Right atrium auricular region (tissue), 2 donors: ENCODE measurements at regions not wholly inside any gene's neighbourhood (a gene's known extent, or its start where the extent isn't known, plus 50 kb on each side); places are given as distances from the start of the nearest gene placed in this dataset.

Source experiments
- DNase-seq: peaks from one replicate; pipeline ENCODE4 v3.0.0-alpha.2; 2019; ENCODE audit warnings: low spot score
- H3K27ac ChIP-seq, 2 donors: fragments of 200-600 bp; sonication (generic); 1 replicate in 1 of 2; 2 replicates in 1 of 2; pipeline ENCODE4 v1.5.1; 2016 to 2019
- H3K27me3 ChIP-seq, 2 donors: fragments of 200-600 bp; sonication (generic); one replicate each; pipeline versions ENCODE4 v1.5.1 to v1.6.0; 2017 to 2019
- H3K36me3 ChIP-seq: fragments of 200-600 bp; sonication (generic); one replicate; pipeline ENCODE4 v1.5.1; 2016
- H3K4me1 ChIP-seq, 2 donors: fragments of 200-600 bp; sonication (generic); one replicate each; pipeline versions ENCODE4 v1.5.1 to v1.6.0; 2017 to 2019
- H3K4me3 ChIP-seq, 2 donors: fragments of 200-600 bp; sonication (generic); 1 replicate in 1 of 2; 2 replicates in 1 of 2; pipeline ENCODE4 v1.5.1; 2017 to 2019; ENCODE audit warnings: mild to moderate bottlenecking in 1 of 2, moderate library complexity in 1 of 2
- H3K9me3 ChIP-seq, 2 donors: fragments of 200-600 bp; sonication (generic); one replicate each; pipeline ENCODE4 v1.5.1; 2019
- CTCF ChIP-seq, 2 donors: fragments of 200-600 bp; sonication (generic); IDR thresholded peaks; one replicate each; pipeline ENCODE4 v1.5.1; 2019; ENCODE audit warnings: antibody characterized with exemption in 2 of 2

DNA sequence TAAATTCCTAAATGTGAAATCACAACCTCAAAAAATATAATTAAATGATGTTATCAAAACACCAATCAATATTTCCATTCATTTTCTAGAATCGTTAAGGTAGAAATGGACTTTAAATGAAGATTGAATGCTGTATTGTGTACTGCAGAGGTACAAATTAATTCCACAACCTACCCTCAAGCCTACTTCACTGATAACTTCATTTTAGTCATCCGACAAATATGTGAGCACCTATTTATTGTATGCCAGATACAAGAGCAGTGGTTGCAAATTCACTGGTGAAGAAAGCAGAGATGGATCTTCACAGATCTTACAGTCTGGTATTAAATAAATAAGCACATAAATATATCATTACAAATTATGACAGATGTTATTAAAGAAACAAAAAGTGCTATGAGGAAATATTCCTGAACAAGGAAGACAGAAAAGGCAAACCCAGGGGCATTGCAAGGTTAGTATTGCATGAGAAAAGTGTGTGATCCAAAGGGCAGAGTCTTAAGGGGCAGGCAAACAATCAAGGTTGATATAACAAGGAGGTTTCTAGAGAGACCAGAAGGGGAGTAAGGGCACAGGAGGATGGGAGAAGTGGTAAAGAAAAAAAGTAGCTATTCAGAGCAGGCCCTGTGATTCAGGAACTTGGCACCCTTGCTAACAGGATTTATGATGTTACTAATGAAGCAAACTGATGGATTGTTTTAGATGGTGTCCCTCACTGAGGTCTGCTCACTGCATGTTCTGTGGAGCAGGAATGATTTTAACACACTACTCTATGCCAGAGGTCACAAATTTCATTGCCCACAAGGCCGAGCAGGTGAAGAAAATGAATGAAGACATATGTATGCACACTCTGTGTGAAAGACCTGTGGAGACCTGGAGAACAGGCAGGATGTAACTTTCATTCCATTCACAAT, 128.0 kb upstream of the CCDC150 start:
- Histone ChIP-seq H3K9me3 (no peaks in the 10 kb centered on the region), H3K4me3 (no peak overlapping the region), H3K27ac (no peak overlapping the region), H3K4me1 (peaks cover 0 to 11% of the 10 kb centered on the region in 2 donors), H3K27me3 (no peaks in the 10 kb centered on the region), H3K36me3 (no peaks in the 10 kb centered on the region)
- TF ChIP-seq CTCF (IDR thresholded peaks at IDR 0.05): no peak
- DNase-seq: no peak

- Histone ChIP-seq H3K4me3 (no peak overlapping the region), H3K27me3 (no peaks in the 10 kb centered on the region), H3K4me1 (peaks cover 0 to 11% of the 10 kb centered on the region in 2 donors), H3K9me3 (no peaks in the 10 kb centered on the region), H3K36me3 (no peaks in the 10 kb centered on the region), H3K27ac (no peak overlapping the region)
- DNase-seq: no peak
- TF ChIP-seq CTCF (IDR thresholded peaks at IDR 0.05): no peak
These were observed 125.6 kb upstream of the CCDC150 start for GRCh38 chr2:196513796-196514526.

GRCh38 chr2:196514641-196515040, 124.9 kb upstream of the CCDC150 start:
- Histone ChIP-seq H3K36me3 (no peaks in the 10 kb centered on the region), H3K9me3 (no peaks in the 10 kb centered on the region), H3K27ac (peak overlapping the region in 1 of 2 donors; percentile 27), H3K4me1 (peaks cover 0 to 11% of the 10 kb centered on the region in 2 donors), H3K27me3 (no peaks in the 10 kb centered on the region), H3K4me3 (no peak overlapping the region)
- DNase-seq: no peak
- TF ChIP-seq CTCF (IDR thresholded peaks at IDR 0.05): no peak

GRCh38 chr2:196515051-196515450, 124.5 kb upstream of the CCDC150 start:
- H3K27ac ChIP-seq: peak overlapping the region in 1 of 2 donors; percentile 27
- peaks cover 0 to 11% of the 10 kb centered on the region in 2 donors for H3K4me1 ChIP-seq
- H3K36me3 ChIP-seq: no peaks in the 10 kb centered on the region
- no peak overlapping the region for H3K4me3 ChIP-seq
- no peaks in the 10 kb centered on the region for H3K27me3 ChIP-seq
- no peak for DNase-seq
- no peaks in the 10 kb centered on the region for H3K9me3 ChIP-seq
- TF ChIP-seq CTCF (IDR thresholded peaks at IDR 0.05): no peak

DNA sequence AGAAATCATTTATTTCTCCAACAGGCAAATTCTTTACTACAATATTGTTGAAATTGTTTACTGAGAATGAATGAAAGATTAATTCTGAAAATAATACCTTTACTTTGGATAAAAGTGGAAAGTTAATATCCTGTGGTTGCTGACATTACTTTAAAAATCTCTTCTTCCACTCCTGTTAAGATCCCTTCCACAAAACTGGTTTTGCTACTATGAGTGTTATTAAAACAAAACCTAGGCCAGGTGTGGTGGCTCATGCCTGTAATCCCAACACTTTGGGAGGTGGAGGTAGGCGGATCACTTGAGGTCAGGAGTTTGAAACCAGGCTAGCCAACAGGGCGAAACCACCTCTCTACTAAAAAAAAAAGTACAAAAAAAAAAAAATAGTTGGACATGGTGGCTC, 123.9 kb upstream of the CCDC150 start:
- Histone ChIP-seq H3K27ac (peak overlapping the region in 1 of 2 donors; percentile 27), H3K27me3 (no peaks in the 10 kb centered on the region), H3K4me3 (no peak overlapping the region), H3K36me3 (no peaks in the 10 kb centered on the region), H3K4me1 (peaks cover 0 to 11% of the 10 kb centered on the region in 2 donors), H3K9me3 (no peaks in the 10 kb centered on the region)
- TF ChIP-seq CTCF (IDR thresholded peaks at IDR 0.05): no peak
- no peak for DNase-seq
